H1 (cell line): ENCODE measurements at regions not wholly inside any gene's neighbourhood (a gene's known extent, or its start where the extent isn't known, plus 50 kb on each side); places are given as distances from the start of the nearest gene placed in this dataset.

Source experiments
- CTCF ChIA-PET: fragments of 300-600 bp; sonication (Branson Sonifier 250); formaldehyde crosslinking; loops from one replicate; lab custom pipeline; 2021; ENCODE audit not compliant: partially characterized antibody; lab: Charles Lee
- POLR2A ChIA-PET: fragments of 300-600 bp; sonication (Branson Sonifier 250); formaldehyde crosslinking; loops from one replicate; lab custom pipeline; 2021; ENCODE audit warnings: inconsistent platforms; ENCODE audit not compliant: partially characterized antibody; lab: Charles Lee
- DNase-seq, 2 experiments: peaks; one replicate each; pipeline versions ENCODE4 v3.0.0 to v3.0.0-alpha.2; 2010 to 2022; ENCODE audit warnings: low spot score in 2 of 2, low read depth in 1 of 2, mixed read lengths in 1 of 2
- FAIRE-seq: peaks from 2 replicates; lab custom pipeline; 2011; peaks lifted over from hg19 to GRCh38; lab: Jason Lieb, UNC
- H2AFZ ChIP-seq: 2 replicates; pipeline ENCODE4 v1.8.1; 2012; ENCODE audit warnings: low read length, inconsistent platforms
- H2AK5ac ChIP-seq: 2 replicates; pipeline ENCODE4 v1.6.1; 2013; ENCODE audit warnings: low read depth, low read length
- H2BK120ac ChIP-seq: replicated peaks from 2 replicates; pipeline ENCODE3; 2013; ENCODE audit warnings: low read depth, low read length, inconsistent platforms
- H2BK12ac ChIP-seq: 2 replicates; pipeline ENCODE4 v1.6.1; 2013; ENCODE audit warnings: low read depth, low read length
- H2BK15ac ChIP-seq: 2 replicates; pipeline ENCODE4 v1.6.1; 2013; ENCODE audit warnings: low read length
- H2BK20ac ChIP-seq: 2 replicates; pipeline ENCODE4 v1.6.1; 2013; ENCODE audit warnings: low read length
- H2BK5ac ChIP-seq: 2 replicates; pipeline ENCODE4 v1.6.1; 2013; ENCODE audit warnings: low read depth, low read length
- H3K14ac ChIP-seq: 2 replicates; pipeline ENCODE4 v1.6.1; 2013; ENCODE audit warnings: inconsistent platforms; ENCODE audit not compliant: insufficient read length
- H3K18ac ChIP-seq: 2 replicates; pipeline ENCODE4 v1.6.1; 2013; ENCODE audit warnings: low read length; ENCODE audit errors: extremely low read depth
- H3K23ac ChIP-seq: 2 replicates; pipeline ENCODE4 v1.6.1; 2013; ENCODE audit warnings: inconsistent platforms; ENCODE audit not compliant: insufficient read length
- H3K23me2 ChIP-seq: 2 replicates; pipeline ENCODE4 v1.6.1; 2013; ENCODE audit warnings: low read depth, low read length
- H3K27ac ChIP-seq: 2 replicates; pipeline ENCODE4 v1.6.1; 2011; ENCODE audit warnings: low read depth, low read length, inconsistent platforms
- H3K27me3 ChIP-seq, 4 experiments: replicated peaks in 1 of 4; 1 replicate in 1 of 4; 2 replicates in 3 of 4; pipeline versions ENCODE4 v1.6.1 to v1.8.1; 2011 to 2013; ENCODE audit warnings: low read length in 3 of 4, mild to moderate bottlenecking in 3 of 4, inconsistent platforms in 2 of 4, mixed read lengths in 2 of 4, moderate library complexity in 1 of 4; ENCODE audit not compliant: control insufficient read depth in 3 of 4, insufficient read depth in 3 of 4; ENCODE audit errors: extremely low read depth in 1 of 4
- H3K36me3 ChIP-seq, 4 experiments: 2 replicates each; pipeline versions ENCODE4 v1.6.1 to v1.8.1; 2011 to 2013; ENCODE audit warnings: mild to moderate bottlenecking in 4 of 4, low read length in 3 of 4, moderate library complexity in 2 of 4, control low read depth in 1 of 4, inconsistent platforms in 1 of 4; ENCODE audit not compliant: insufficient read depth in 4 of 4, control insufficient read depth in 2 of 4
- H3K4ac ChIP-seq: replicated peaks from 2 replicates; pipeline ENCODE3; 2013; ENCODE audit warnings: low read length, low read depth, mixed read lengths, inconsistent platforms; ENCODE audit not compliant: insufficient read length
- H3K4me1 ChIP-seq, 4 experiments: replicated peaks in 1 of 4; 1 replicate in 1 of 4; 2 replicates in 3 of 4; pipeline versions ENCODE4 v1.6.1 to v1.8.1; 2011 to 2013; ENCODE audit warnings: low read length in 3 of 4, inconsistent platforms in 2 of 4, mixed read lengths in 1 of 4; ENCODE audit not compliant: insufficient read depth in 4 of 4, control insufficient read depth in 3 of 4
- H3K4me2 ChIP-seq, 2 experiments: 2 replicates each; pipeline versions ENCODE4 v1.6.1 to v1.8.1; 2011 to 2013; ENCODE audit warnings: low read depth in 2 of 2, low read length in 2 of 2, control low read depth in 1 of 2, inconsistent platforms in 1 of 2, mild to moderate bottlenecking in 1 of 2; ENCODE audit not compliant: insufficient read depth in 1 of 2
- H3K4me3 ChIP-seq, 4 experiments: fragments of 200-600, 300-600 bp in 1 of 4; sonication (generic), shearing (Covaris generic), sonication (Bioruptor Twin) in 1 of 4; 2 replicates each; pipeline versions ENCODE4 v1.5.1 to v1.8.1; 2011 to 2016; ENCODE audit warnings: low read length in 4 of 4, low read depth in 3 of 4, control low read depth in 2 of 4, inconsistent platforms in 2 of 4, mild to moderate bottlenecking in 2 of 4, mixed read lengths in 1 of 4, moderate library complexity in 1 of 4; ENCODE audit not compliant: insufficient read depth in 2 of 4; ENCODE audit errors: extremely low read depth in 1 of 4
- H3K56ac ChIP-seq: replicated peaks from 2 replicates; pipeline ENCODE3; 2013; ENCODE audit warnings: low read depth, mild to moderate bottlenecking, mixed read lengths, low read length, inconsistent platforms; ENCODE audit not compliant: insufficient read length
- H3K79me1 ChIP-seq: 2 replicates; pipeline ENCODE4 v1.6.1; 2013; ENCODE audit warnings: low read depth, low read length, control low read depth
- H3K79me2 ChIP-seq, 2 experiments: 2 replicates each; pipeline versions ENCODE4 v1.6.1 to v1.8.1; 2012 to 2013; ENCODE audit warnings: low read length in 2 of 2, mild to moderate bottlenecking in 2 of 2, inconsistent platforms in 1 of 2; ENCODE audit not compliant: insufficient read depth in 2 of 2, control insufficient read depth in 1 of 2
- H3K9ac ChIP-seq, 4 experiments: replicated peaks in 1 of 4; 1 replicate in 1 of 4; 2 replicates in 3 of 4; pipeline versions ENCODE4 v1.6.1 to v1.8.1; 2011 to 2013; ENCODE audit warnings: low read depth in 3 of 4, low read length in 3 of 4, control low read depth in 2 of 4, mild to moderate bottlenecking in 2 of 4, moderate library complexity in 2 of 4, inconsistent platforms in 1 of 4; ENCODE audit errors: extremely low read depth in 1 of 4
- H3K9me3 ChIP-seq, 2 experiments: 2 replicates each; pipeline versions ENCODE4 v1.6.1 to v1.8.1; 2012 to 2013; ENCODE audit warnings: mild to moderate bottlenecking in 2 of 2, moderate library complexity in 2 of 2, control low read depth in 1 of 2, inconsistent platforms in 1 of 2, low read depth in 1 of 2, low read length in 1 of 2, mixed read lengths in 1 of 2; ENCODE audit not compliant: insufficient read depth in 2 of 2
- H4K20me1 ChIP-seq, 2 experiments: replicated peaks in 1 of 2; 2 replicates each; pipeline versions ENCODE3 to v1.8.1; 2011 to 2013; ENCODE audit warnings: inconsistent platforms in 2 of 2, low read length in 2 of 2, mild to moderate bottlenecking in 1 of 2; ENCODE audit not compliant: insufficient read depth in 2 of 2, control insufficient read depth in 1 of 2
- H4K5ac ChIP-seq: 2 replicates; pipeline ENCODE4 v1.6.1; 2013; ENCODE audit warnings: low read length, low read depth, mixed read lengths, inconsistent platforms; ENCODE audit not compliant: insufficient read length
- H4K8ac ChIP-seq: 2 replicates; pipeline ENCODE4 v1.8.0; 2013; ENCODE audit warnings: mild to moderate bottlenecking, moderate library complexity, low read length, inconsistent platforms; ENCODE audit not compliant: insufficient read depth; ENCODE audit errors: extremely low read depth
- H4K91ac ChIP-seq: replicated peaks from 2 replicates; pipeline ENCODE3; 2013; ENCODE audit warnings: low read length, mixed read lengths, inconsistent platforms; ENCODE audit not compliant: insufficient read length
- CREB1 ChIP-seq: IDR thresholded peaks from 2 replicates; pipeline ENCODE4 v1.6.1; 2012; ENCODE audit warnings: inconsistent platforms
- NRF1 ChIP-seq: IDR thresholded peaks from 2 replicates; pipeline ENCODE4 v1.6.1; 2011; ENCODE audit warnings: mild to moderate bottlenecking, low read depth, low read length, improper control_type of control experiment
- SIN3A ChIP-seq, 2 experiments: IDR thresholded peaks in 1 of 2; conservative IDR thresholded peaks in 1 of 2; 2 replicates each; pipeline ENCODE4 v1.6.1; 2011 to 2012; ENCODE audit warnings: low read length in 2 of 2, improper control_type of control experiment in 1 of 2, low read depth in 1 of 2, mild to moderate bottlenecking in 1 of 2
- SP2 ChIP-seq: IDR thresholded peaks from 2 replicates; pipeline ENCODE4 v1.6.1; 2012; ENCODE audit warnings: mild to moderate bottlenecking, low read length, inconsistent platforms
- WGBS, 2 experiments: shearing (Covaris generic) in 1 of 2; methylation state at CpG; one replicate each; pipeline versions ENCODE4 v1.1.6 to v1.1.7; 2013 to 2015; ENCODE audit warnings: low lambda C conversion rate in 2 of 2, mixed read lengths in 2 of 2, inconsistent platforms in 1 of 2, low coverage in 1 of 2, missing lambda C conversion rate in 1 of 2; ENCODE audit not compliant: insufficient replicate concordance in 2 of 2, insufficient coverage in 1 of 2, insufficient read length in 1 of 2; ENCODE audit errors: extremely low coverage in 1 of 2, missing lambda C conversion rate in 1 of 2; 5-methylcytosine and 5-hydroxymethylcytosine counted together

GRCh38 chr6:155828989-155829388 is 373.4 kb upstream of the NOX3 start:
- H2BK5ac ChIP-seq: no peak overlapping the region
- H4K5ac ChIP-seq: no peak overlapping the region
- H3K4me1 ChIP-seq: no peaks in the 10 kb centered on the region
- H3K4me2 ChIP-seq: no peak overlapping the region
- no peak overlapping the region for H2AFZ ChIP-seq
- no peaks in the 10 kb centered on the region for H3K9me3 ChIP-seq
- no peak overlapping the region for H2BK12ac ChIP-seq
- H3K79me1 ChIP-seq: no peaks in the 10 kb centered on the region
- no peaks in the 10 kb centered on the region for H3K23me2 ChIP-seq
- no peak for DNase-seq
- no peaks in the 10 kb centered on the region for H3K27me3 ChIP-seq
- H3K27ac ChIP-seq: no peak overlapping the region
- WGBS, 2 experiments: 94% methylated on average over 3 of the region's 3 CpGs; no CpG with 5 or more reads in 1 of the 2 experiments
- no peak overlapping the region for H3K18ac ChIP-seq
- H4K20me1 ChIP-seq: no peaks in the 10 kb centered on the region
- no peak overlapping the region for H3K23ac ChIP-seq
- H2AK5ac ChIP-seq: no peak overlapping the region
- H3K9ac ChIP-seq: no peak overlapping the region
- no peak overlapping the region for H3K56ac ChIP-seq
- H3K14ac ChIP-seq: no peak overlapping the region
- ChIA-PET CTCF (interaction anchor here (0.7 kb wide), 1 partner anchor 331 kb away, joined by 3 read pairs; no protein-coding TSS in a partner anchor), POLR2A (no interaction called here)
- H2BK15ac ChIP-seq: no peak overlapping the region
- FAIRE-seq: no peak
- no peak overlapping the region for H2BK20ac ChIP-seq
- no peaks in the 10 kb centered on the region for H3K79me2 ChIP-seq
- TF ChIP-seq CREB1 (no peak), NRF1 (no peak), SP2 (no peak), SIN3A (conservative IDR thresholded peaks at IDR 0.05 in 1 of 2, IDR thresholded peaks at IDR 0.05 in 1 of 2; ENCODE audit: low read depth in 1 of 2, low read length in 2 of 2) (no peak)
- no peak overlapping the region for H2BK120ac ChIP-seq
- no peak overlapping the region for H3K4ac ChIP-seq
- no peak overlapping the region for H3K4me3 ChIP-seq
- H4K8ac ChIP-seq: no peak overlapping the region
- no peaks in the 10 kb centered on the region for H3K36me3 ChIP-seq
- no peak overlapping the region for H4K91ac ChIP-seq
